ENCODE measurements at regions not wholly inside any gene's neighbourhood (a gene's known extent, or its start where the extent isn't known, plus 50 kb on each side); places are given as distances from the start of the nearest gene placed in this dataset.

GRCh38 chr2:5042666-5043440 lies 649.3 kb upstream of the SOX11 start:
- no peak overlapping the region for H3K4me3 ChIP-seq (ENCODE audit: low read depth, low read length)
- TF ChIP-seq CTCF (IDR thresholded peaks at IDR 0.05; ENCODE audit: control insufficient read depth, extremely low read depth, insufficient read depth), result no peak
- peak; percentile 23 for DNase-seq (ENCODE audit: low read depth)

- H3K4me3 ChIP-seq (ENCODE audit: low read depth, low read length), result no peak overlapping the region
- DNase-seq (ENCODE audit: low read depth), result no peak
- TF ChIP-seq CTCF (IDR thresholded peaks at IDR 0.05; ENCODE audit: control insufficient read depth, extremely low read depth, insufficient read depth), result no peak
These were observed 640.9 kb upstream of the SOX11 start for GRCh38 chr2:5051300-5051699.

GRCh38 chr2:5052905-5053304 lies 639.3 kb upstream of the SOX11 start:
- no peak for DNase-seq (ENCODE audit: low read depth)
- H3K4me3 ChIP-seq (ENCODE audit: low read depth, low read length), result no peak overlapping the region
- no peak for TF ChIP-seq CTCF (IDR thresholded peaks at IDR 0.05; ENCODE audit: control insufficient read depth, extremely low read depth, insufficient read depth)

GRCh38 chr2:5057891-5058351 lies 634.3 kb upstream of the SOX11 start:
- no peak for DNase-seq (ENCODE audit: low read depth)
- H3K4me3 ChIP-seq (ENCODE audit: low read depth, low read length), result no peak overlapping the region
- TF ChIP-seq CTCF (IDR thresholded peaks at IDR 0.05; ENCODE audit: control insufficient read depth, extremely low read depth, insufficient read depth), result no peak

GRCh38 chr2:5060956-5061355 lies 631.2 kb upstream of the SOX11 start:
- no peak for DNase-seq (ENCODE audit: low read depth)
- no peak for TF ChIP-seq CTCF (IDR thresholded peaks at IDR 0.05; ENCODE audit: control insufficient read depth, extremely low read depth, insufficient read depth)
- H3K4me3 ChIP-seq (ENCODE audit: low read depth, low read length), result no peak overlapping the region

- no peak overlapping the region for H3K4me3 ChIP-seq (ENCODE audit: low read depth, low read length)
- TF ChIP-seq CTCF (IDR thresholded peaks at IDR 0.05; ENCODE audit: control insufficient read depth, extremely low read depth, insufficient read depth), result no peak
- no peak for DNase-seq (ENCODE audit: low read depth)
These were observed 627.5 kb upstream of the SOX11 start for GRCh38 chr2:5064687-5065086.

- no peak for TF ChIP-seq CTCF (IDR thresholded peaks at IDR 0.05; ENCODE audit: control insufficient read depth, extremely low read depth, insufficient read depth)
- no peak overlapping the region for H3K4me3 ChIP-seq (ENCODE audit: low read depth, low read length)
- DNase-seq (ENCODE audit: low read depth), result no peak
These were observed 624.4 kb upstream of the SOX11 start for GRCh38 chr2:5067816-5068215.
